HG03571 (cell line): ENCODE measurements at regions not wholly inside any gene's neighbourhood (a gene's known extent, or its start where the extent isn't known, plus 50 kb on each side); places are given as distances from the start of the nearest gene placed in this dataset.

Source experiments
- ATAC-seq: cut with Tn5 transposase; IDR thresholded peaks from one replicate; pipeline ENCODE4 v1.9.1; 2021; ENCODE audit not compliant: unreplicated experiment

DNA sequence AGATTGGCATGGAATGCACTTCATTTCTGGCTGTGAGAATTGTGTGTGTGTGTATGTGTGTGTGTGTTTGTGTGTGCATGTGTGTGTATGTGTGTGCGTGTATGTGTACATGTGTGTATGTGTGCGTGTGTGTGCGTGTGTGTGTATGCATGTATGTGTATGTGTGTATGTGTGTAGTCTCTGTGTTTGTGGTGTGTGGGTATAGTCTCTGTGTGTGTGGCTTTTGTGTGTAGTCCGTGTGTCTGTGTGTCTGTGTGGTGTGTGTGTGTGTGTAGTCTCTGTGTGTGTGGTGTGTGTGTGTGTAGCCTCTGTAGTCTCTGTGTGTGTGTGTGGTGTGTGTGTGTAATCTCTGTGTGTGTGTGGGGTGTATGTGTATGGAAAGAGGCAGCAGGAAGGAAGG, 247.3 kb upstream of the SOX11 start:
- no peak for ATAC-seq

DNA sequence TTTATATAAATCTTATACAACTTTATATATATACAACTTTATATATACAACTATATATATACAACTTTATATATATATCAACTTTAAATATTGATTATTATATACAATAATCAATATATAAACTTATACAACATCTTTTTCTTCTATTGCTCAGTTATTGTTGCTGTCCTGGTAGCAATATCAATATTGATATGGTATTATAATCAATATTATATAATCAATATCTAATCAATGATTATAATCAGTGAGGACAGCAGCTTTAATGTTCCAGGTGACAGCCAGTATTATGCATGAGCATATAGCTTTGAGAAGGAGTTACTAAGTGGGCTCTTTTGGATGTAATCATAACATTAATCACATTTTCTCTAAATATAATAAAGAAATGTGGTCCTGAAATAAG, 242.3 kb upstream of the SOX11 start:
- ATAC-seq = no peak

DNA sequence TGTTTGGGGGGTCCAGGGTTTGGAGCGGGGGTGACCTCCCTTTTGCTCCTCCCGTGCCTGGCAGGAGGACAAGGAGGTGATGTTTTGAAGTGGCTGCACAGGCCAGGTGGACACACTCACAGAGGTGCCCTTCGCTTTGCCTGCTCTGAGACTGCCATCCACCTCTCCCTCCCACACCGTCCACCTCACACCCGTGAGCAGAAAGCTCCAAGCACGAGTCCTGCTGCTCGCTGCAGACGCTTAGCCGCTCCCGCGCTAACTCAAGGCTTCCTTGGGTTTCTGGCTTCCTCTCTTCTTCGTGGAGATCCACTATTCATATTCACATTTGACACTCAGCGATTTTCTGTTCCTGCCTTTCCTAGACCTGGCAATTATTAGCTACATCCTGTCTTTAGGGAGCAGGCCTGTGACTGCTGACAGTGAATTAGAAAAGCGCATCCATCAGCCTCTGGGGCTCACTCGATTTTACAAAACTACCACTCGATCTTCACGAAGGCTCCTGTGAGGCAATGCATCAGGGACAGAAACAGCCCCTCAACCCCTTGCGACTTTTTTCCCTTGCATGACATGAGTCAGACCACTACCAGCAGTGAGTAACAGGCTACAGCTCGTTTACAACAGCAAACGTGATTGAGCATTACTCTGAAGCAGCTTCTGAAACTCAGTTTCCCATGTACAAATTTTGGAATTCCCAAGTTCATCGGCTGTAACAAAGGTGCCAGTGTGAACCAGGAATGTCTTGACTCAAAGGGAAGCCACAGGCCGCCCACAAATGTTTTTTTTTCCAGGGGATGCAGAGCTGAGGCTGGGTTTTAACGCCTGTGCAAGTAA, 238.7 kb upstream of the SOX11 start:
- ATAC-seq = no peak

DNA sequence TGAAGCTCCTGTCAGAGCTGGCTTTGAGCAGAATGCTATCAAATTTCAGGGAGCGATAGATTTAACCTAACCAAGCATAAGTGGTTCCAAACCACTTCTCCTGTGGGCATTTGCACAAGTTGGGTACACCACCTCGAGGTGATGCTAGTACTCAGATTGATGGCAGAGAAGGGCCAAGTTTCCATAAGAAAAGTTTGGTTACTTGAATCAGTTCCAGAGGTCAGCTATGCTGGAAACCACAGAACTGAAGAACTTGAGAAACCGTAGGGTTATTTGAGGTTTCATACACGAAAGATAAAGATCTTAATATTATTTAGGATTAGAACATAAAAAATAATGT, 238.2 kb upstream of the SOX11 start:
- no peak for ATAC-seq

- no peak for ATAC-seq
Observed at GRCh38 chr2:5459041-5459440, 233.1 kb upstream of the SOX11 start.

GRCh38 chr2:5464657-5465056, 227.5 kb upstream of the SOX11 start:
- ATAC-seq = no peak

DNA sequence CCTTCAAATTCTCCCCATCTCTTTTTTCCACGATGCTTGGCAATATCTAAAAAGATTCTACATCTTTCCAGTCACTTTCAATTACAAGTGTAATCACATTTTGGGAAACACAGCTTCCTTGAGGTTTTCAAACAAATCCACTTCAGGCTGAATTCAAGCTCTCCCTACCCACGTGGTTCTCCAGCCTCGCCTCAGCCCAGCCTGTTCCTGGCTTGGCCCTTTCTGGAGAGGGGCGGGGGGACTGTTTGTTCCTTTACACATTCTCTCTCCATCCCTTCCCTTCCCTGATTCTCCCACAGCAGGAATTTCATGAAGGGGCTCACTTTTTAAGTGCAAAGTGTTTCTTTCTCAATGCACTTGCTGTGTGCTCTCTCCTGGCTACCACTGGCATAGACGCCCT, 226.3 kb upstream of the SOX11 start:
- no peak for ATAC-seq

- ATAC-seq = no peak
Observed at GRCh38 chr2:5467178-5467905, 224.8 kb upstream of the SOX11 start.

DNA sequence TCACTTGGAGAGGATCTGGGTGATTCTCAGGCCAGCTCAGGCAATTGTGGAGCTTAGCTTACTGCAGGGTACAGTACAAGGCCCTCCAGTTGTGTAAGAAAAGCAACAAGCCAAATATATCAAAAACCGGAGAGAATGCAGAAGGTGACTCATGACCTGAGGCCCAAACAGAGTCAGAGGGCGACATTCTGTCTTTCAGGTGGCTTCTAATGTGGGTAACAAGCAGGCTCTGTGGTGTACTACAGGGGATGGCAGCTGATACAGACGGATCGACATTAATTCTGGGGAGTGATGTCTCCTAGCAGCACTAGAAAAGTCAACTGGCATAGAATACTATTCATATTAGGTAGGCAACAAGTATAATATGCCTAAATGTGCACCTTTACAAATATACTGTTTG, 219.5 kb upstream of the SOX11 start:
- ATAC-seq = no peak

GRCh38 chr2:5473635-5474034, 218.5 kb upstream of the SOX11 start:
- no peak for ATAC-seq

- no peak for ATAC-seq
Observed at GRCh38 chr2:5474716-5475115, 217.5 kb upstream of the SOX11 start.

DNA sequence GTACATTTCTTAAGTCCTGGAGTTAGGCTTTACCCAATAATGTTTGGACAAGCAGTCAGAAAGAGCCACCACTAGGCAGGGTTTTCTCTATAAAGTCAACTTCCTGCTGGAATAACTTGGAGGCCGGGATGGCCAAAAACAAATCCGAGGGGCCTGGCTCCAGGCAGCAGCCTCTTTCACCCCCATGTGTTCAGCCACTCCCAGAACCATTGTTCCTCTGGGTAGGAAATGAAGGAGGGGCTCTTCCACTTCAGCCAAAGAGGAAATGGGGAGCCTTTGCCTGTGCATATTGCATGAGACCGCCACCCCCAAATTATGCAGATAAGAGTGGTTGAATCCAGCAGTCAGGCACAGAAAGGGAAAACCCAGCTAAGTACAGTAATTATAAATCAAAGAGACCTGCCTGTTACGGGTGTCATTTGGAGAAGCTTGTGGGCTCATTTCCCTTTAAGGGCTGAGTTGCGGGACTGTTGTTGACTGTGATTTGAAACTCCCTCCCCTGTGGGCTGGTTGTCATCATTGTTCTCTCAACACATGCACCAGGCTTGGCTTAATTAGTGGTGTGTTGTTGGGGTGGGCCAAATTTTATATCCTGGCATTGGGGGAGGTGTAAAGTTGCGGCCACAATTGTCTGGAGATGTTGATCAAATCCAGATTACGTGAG, 212.8 kb upstream of the SOX11 start:
- no peak for ATAC-seq

GRCh38 chr2:5482929-5483331, 209.3 kb upstream of the SOX11 start:
- no peak for ATAC-seq

DNA sequence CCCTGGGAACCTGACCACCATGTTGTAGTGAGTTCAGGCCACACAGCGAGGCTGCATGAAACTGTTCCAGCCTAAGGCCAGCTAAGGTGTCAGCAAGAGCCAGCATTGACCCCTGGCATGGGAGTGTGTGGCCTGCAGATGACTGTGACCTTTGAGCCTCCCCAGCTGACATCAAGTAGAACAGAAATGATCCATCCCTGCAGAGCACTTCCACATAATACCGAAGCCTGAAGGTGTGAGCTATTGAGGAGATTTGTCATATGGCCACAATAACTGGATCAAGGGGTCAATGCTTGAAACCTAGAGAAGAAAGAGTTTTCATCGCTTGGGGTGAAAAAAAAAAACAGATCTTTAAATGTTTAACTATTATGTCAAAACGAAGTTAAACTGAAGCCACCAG, 207.3 kb upstream of the SOX11 start:
- no peak for ATAC-seq

DNA sequence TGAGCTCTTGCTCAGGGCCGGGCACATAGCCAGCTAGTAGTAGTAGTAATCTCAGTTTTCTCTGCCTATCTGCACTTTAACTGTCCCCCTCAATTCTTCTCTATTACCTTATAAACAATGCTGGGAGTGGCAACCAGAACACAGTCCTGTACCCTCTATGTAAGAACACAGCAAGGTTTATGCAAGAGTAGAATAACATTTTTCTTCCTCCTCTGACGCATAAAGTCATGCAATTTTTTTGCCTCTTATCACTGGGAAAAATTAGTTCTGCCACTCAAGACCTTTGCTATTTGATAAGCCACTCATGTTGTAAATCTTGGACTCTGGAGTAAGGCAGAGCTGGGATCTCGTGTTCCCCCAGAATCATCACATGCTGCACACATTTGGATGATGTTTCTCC, 200.7 kb upstream of the SOX11 start:
- ATAC-seq = no peak

GRCh38 chr2:5493256-5493655, 198.9 kb upstream of the SOX11 start:
- ATAC-seq = no peak

DNA sequence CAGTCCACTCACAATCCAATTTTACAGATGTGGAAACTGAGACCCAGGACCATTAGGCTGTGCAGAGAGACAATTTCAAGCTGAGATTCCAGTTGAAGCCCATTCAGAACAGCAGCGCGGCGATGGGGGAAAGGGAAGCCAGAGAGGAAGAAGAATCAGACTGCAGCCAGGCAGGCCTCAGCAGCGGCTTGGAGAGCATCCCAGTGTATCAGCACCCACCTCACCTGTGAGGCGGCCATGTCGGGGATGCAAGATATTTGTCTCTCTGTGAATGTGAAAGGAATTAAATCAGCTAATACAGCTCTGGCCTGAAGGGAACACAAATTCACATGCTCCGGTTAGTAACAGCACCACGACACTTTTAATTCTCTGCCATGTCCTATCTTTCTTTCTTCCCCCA, 198.0 kb upstream of the SOX11 start:
- ATAC-seq = no peak

DNA sequence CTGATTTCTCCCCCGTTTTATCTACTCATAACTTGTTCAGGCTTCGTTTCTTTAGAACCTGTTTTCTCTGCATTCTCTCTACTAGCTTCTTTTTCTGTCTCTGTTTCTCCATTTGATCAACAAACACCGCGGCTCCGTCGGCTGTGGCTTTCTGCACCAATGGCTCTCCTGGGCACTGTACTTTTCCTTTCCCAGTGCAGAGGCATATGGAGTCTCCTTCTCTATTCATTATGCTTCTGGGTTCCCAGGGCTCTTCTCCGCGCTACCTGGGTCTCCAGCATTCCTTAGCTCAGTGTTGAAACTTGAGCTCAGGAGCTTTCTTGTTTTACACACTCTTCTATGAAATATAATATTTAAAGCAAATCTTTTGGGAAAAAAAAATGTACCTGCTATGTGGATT, 196.6 kb upstream of the SOX11 start:
- no peak for ATAC-seq

- no peak for ATAC-seq
Observed at GRCh38 chr2:5497874-5498273, 194.3 kb upstream of the SOX11 start.

DNA sequence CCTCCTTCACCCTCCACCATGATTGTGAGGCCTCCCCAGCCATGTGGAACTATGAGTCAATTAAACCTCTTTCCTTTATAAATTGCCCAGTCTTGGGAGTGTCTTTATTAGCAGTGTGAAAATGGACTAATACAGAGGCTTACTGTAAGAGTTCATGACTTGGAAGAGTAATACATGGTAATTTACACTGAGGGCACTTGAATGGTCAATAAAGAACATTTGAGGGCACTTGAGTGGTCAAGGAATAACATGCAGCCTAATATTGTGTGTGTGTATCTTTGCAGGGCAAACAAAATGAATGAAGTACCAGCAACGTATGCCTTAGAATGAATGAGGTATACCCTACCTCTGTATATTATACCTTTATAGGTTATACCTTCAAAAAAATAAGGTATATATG, 190.4 kb upstream of the SOX11 start:
- ATAC-seq = no peak

DNA sequence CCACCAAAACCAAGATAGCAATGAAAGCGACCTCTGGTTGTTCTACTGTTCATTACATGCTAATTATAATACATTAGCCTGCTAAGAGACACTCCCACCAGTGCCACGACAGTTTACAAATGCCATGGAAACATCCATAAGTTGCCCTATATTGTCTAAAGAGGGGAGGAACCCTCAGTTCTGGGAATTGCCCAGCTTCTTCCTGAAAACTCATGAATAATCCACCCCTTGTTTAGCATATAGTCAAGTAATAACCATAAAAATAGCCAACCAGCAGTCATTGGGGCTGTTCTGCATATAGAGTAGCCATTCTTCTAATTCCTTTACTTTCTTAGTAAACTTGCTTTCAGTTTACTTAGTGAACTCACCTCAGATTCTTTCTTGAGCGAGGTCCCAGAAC, 189.8 kb upstream of the SOX11 start:
- ATAC-seq = no peak

DNA sequence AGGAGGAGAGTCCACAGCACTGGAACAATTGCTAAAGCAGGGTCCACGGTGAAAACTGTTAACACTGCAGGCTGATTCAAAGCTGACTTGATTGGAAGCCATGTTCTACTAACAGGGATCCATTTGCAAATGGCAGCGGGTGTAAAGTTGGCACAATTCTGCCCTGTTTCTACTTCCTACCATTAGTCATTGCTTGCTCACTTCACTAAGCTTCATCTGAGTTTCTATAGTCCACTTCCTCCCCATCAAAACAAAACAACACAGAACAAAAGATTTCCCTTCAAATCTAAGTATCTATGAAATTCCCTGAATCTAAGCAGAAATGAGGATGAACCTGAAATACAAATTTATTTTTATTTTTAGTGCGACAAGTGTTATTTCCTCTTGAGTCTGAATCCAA, 187.4 kb upstream of the SOX11 start:
- no peak for ATAC-seq
